GM18861 (cell line): ENCODE measurements at regions not wholly inside any gene's neighbourhood (a gene's known extent, or its start where the extent isn't known, plus 50 kb on each side); places are given as distances from the start of the nearest gene placed in this dataset.
"Not testable (repeated sequence)": the region's sequence is repeated elsewhere in the genome, so short reads cannot be mapped to it uniquely, and the experiment has no call there.

Source experiments
- ATAC-seq: cut with Tn5 transposase; IDR thresholded peaks from one replicate; pipeline ENCODE4 v1.9.1; 2021; ENCODE audit not compliant: unreplicated experiment

GRCh38 chr5:92119110-92119509 lies 736.0 kb upstream of the ARRDC3 start:
- ATAC-seq: no peak

DNA sequence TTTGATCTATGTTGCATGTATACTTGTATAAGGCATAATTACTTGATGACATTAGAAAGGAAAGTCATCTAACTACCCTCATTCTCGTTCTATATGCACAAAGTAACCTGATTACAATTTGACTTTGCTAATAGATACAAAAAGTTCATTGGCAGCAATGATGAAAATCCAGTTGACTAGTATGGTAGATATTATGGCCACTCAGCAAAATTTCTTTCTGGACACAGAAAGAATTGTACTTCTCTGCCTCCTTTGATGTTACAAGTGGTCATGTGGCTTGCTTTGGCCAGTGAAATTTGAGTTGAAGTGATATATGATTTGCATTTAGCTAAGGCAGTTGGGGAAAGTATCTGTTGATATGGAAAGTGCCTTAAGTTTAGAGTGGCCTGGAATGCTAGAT lies 723.7 kb upstream of the ARRDC3 start:
- no peak for ATAC-seq

GRCh38 chr5:92104126-92104525 lies 721.0 kb upstream of the ARRDC3 start:
- ATAC-seq: no peak

GRCh38 chr5:92102313-92102712 lies 719.2 kb upstream of the ARRDC3 start:
- ATAC-seq: no peak

DNA sequence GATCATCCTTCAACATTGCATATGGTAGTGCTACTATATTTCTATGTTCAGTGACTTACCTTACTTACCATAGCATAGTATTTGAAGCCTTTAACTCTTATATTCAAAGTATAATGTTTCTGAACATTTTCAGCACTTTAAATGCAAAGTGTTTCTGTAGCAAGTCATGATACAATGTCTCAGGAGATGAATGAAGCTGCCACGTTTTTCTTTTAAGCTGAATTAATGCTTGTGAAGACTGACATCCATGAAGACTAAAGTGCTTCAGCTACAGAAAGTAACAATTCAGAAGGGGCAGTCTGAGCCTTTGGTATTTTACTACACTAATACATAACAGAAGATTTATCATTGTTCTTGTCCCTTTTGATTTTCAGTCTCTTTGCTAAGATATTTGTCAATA lies 709.1 kb upstream of the ARRDC3 start:
- ATAC-seq: no peak

DNA sequence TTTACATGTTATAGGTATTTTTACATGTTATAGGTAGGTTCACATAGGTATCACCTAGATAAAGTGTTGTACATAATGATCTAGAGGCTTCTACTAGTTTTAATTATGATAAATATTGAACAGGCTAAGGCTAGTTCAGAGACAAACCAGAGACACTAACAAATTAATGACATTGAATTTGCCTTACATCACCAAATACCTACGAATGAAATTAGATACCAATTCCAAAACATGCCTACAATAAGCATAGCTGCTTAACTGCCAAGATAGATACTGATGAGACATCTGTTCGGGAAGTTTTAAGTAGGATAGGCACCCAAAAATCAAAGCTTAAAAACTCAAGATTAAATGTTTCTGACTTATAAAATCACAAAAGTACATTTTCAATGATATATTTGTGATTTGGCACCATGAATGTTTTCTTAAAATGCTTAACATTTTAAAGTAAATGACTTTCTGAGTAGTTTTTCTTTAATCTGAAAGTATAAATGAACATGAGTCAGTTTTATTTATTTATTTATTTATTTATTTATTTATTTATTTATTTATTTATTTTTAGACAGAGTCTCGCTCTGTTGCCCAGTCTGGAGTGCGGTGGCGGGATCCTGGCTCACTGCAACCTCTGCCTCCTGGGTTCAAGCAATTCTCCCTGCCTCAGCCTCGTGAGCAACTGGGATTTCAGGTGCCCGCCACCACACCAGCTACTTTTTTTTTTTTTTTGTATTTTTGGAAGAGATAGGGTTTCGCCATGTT lies 703.1 kb upstream of the ARRDC3 start:
- ATAC-seq: no peak

DNA sequence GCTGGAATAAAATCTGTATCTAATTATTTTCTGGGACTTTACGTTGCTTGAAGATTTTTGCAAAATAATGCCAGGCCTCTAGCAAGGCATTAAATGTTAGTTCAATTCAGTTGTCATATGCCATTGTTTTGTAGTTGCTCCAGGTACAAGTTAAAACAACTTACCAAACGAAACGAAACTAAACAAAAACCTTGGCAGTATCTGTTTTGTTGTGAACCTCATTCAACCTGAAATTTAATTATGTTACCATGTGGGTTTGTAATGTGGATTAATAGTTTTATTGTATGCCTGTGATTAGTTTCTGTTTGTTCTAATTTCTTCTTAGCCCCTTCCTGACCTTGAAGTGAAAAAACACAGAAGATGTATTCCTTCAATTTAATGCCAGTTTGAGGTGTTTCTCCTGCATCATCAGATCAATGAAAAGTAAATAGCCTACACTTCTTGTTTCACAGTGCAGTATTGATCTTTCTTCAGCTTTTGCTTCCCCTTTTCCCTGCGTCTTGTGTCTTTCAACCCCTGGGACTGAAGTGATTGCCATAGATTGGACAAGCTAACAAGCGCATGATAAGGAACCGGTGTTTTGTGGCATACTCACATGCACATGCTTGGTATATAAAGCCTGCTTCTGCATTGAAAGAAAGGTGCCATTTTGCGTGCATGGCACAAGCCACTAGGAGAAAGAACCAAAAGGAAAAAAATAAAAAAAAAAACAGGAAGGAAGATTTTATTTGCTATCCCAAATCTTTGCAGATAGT lies 699.0 kb upstream of the ARRDC3 start:
- no peak for ATAC-seq

GRCh38 chr5:92070786-92071185 lies 687.7 kb upstream of the ARRDC3 start:
- ATAC-seq: no peak

- ATAC-seq: no peak
These were observed 681.9 kb upstream of the ARRDC3 start for GRCh38 chr5:92064993-92065392.

GRCh38 chr5:92051741-92052140 lies 668.6 kb upstream of the ARRDC3 start:
- ATAC-seq: no peak

DNA sequence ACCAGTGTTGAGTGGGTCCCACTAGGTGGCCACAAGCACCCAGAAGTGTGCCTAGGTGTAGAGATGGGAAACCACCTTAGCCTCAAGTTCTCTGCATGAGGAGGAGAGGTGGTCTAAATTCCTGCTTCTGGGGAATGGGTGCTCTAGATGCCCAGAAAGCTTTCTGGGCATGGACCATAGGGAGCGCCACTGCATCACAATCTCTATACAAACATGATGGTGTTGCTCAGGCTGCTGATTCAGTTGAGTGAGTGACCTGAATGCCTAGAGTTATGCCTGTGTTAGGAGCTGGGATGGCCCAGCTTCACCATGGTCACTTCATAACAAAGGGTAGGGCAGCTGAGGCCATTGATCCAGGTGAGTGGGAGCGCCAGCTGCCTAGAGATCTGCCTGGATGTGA lies 667.9 kb upstream of the ARRDC3 start:
- ATAC-seq: no peak

- no peak for ATAC-seq
These were observed 659.0 kb upstream of the ARRDC3 start for GRCh38 chr5:92041911-92042660.

- ATAC-seq: no peak
These were observed 658.1 kb upstream of the ARRDC3 start for GRCh38 chr5:92041206-92041605.

DNA sequence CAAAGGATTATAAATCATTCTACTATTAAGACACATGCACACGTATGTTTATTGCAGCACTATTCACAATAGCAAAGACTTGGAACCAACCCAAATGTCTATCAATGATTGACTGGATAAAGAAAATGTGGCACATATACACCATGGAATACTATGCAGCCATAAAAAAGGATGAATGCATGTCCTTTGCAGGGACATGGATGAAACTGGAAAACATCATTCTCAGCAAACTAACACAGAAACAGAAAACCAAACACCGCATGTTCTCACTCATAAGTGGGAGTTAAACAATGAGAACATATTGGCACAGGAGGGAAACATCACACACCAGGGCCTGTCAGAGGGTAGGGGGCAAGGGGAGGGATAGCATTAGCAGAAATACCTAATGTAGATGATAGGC lies 646.7 kb upstream of the ARRDC3 start:
- not testable (repeated sequence) for ATAC-seq

DNA sequence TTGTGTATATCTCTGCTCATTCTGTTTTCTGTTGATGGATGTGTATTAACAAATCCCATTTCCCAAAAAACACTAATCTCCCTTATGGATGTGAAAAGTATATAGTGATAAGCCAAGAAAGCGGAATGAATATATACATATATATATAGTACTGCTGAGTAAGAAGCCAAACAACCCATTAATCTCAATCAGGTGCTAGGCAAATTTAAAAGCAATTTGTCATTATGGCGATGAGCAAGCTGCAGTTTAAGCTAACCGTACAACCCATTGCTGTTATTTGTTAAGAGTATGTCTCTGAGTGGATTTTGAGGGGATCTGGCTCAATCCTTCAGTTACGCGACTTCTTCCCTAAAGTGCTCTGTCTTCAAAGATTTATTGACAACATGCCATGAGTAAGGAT lies 640.4 kb upstream of the ARRDC3 start:
- no peak for ATAC-seq

- ATAC-seq: no peak
These were observed 640.0 kb upstream of the ARRDC3 start for GRCh38 chr5:92023141-92023471.

- ATAC-seq: no peak
These were observed 639.5 kb upstream of the ARRDC3 start for GRCh38 chr5:92022415-92023140.

- no peak for ATAC-seq
These were observed 636.4 kb upstream of the ARRDC3 start for GRCh38 chr5:92019376-92019990.

DNA sequence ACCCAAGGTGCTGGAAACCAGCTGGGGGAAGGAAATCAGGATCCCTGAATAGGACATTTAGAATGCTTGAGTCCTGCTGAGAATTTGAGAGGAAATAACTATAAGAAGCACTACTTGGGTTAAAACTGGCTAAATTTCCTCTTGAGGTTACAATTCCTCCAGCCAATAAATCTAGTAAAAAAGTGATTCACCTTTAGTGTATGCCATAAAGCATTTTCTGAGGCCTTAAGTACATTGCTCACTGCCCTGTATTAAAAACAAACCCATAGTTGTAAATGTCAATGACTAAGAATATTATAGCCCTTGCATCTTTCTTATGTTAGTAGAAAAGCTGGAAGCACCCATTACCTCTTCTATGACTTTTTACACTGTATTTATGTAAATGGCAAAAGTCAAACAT lies 634.7 kb upstream of the ARRDC3 start:
- ATAC-seq: no peak

GRCh38 chr5:92011845-92012244 lies 628.7 kb upstream of the ARRDC3 start:
- ATAC-seq: not testable (repeated sequence)

DNA sequence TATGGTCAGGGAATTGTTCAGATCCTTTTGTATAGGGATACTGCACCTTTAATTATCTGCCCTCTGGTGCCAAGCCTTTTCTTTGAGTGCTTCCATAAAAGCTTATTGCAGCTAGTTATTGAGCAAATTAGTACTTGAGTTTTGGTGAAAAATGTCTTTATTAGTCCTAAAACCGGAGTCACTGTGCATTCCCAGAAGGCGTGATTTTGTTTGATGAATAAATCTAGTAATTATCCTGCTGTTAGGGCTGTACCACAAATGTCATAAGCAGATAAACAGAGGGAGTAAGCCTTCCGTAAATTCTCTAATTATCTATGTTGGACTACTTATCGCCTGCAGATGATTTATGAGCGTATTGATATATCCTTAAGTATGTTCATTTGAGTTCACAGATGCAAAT lies 620.7 kb upstream of the ARRDC3 start:
- no peak for ATAC-seq
